GM12878 (cell line): ENCODE measurements at regions not wholly inside any gene's neighbourhood (a gene's known extent, or its start where the extent isn't known, plus 50 kb on each side); places are given as distances from the start of the nearest gene placed in this dataset.

ENCODE experiments used
- JUNB ChIP-seq: IDR thresholded peaks from 2 replicates; pipeline ENCODE4 v1.6.1; 2016; ENCODE audit warnings: antibody characterized with exemption, mild to moderate bottlenecking
- RB1 ChIP-seq: fragments of 450-650 bp; formaldehyde crosslinking; IDR thresholded peaks from 2 replicates; pipeline ENCODE4 v1.6.1; 2017; ENCODE audit warnings: mild to moderate bottlenecking, borderline replicate concordance
- SP1 ChIP-seq: IDR thresholded peaks from one replicate; pipeline ENCODE4 v1.6.1; 2011; ENCODE audit warnings: low read depth, low read length
- ZBED1 ChIP-seq: IDR thresholded peaks from 2 replicates; pipeline ENCODE4 v1.6.1; 2016; ENCODE audit warnings: borderline replicate concordance

GRCh38 chr1:168794057-168794456 is 65.1 kb upstream of the DPT start:
- TF ChIP-seq RB1 (no peak), ZBED1 (no peak), SP1 (no peak), JUNB (no peak)
